GM19025 (cell line): ENCODE measurements at regions not wholly inside any gene's neighbourhood (a gene's known extent, or its start where the extent isn't known, plus 50 kb on each side); places are given as distances from the start of the nearest gene placed in this dataset.
"Not testable (repeated sequence)": the region's sequence is repeated elsewhere in the genome, so short reads cannot be mapped to it uniquely, and the experiment has no call there.

ENCODE experiments used
- ATAC-seq: cut with Tn5 transposase; IDR thresholded peaks from one replicate; pipeline ENCODE4 v1.9.1; 2021; ENCODE audit warnings: mild to moderate bottlenecking, low read depth, moderate library complexity; ENCODE audit not compliant: unreplicated experiment

DNA sequence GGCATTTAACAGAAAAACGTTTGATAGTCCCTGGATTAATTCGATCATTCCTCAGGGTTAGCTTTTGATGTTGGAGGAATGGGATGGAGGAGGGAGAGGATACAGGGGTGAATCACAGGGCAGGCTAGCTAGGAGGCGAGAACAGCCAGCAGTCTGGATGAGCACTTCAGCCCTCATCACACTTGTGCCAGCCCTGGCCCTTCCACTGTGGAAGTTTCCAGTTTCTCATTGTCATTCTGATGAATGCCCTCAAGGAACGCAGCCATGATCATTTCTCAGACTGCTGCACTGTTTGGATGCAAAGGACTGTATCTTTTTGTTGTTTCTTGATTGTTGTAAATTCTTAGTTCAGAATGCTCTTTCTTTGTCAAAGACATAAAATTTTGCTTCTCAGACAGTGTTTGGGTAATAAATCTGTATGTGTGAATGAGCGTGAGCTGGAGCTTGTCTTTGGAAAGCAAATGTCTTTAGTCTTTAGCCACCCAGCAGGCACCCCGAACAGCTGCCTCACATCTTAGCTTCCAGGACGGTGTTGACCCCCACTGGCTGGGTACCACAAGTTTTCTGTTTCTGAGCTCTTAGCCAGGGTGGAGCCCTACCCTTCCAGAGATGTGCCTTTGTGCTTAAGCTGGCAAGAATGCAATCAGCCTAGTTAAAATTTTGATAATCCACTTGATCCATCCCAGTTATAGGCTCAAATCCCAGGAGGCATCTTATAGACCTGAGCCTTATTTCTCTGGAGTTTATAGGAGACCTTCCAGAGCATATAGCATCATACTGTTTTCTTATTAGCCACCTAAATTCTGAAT, 121.1 kb downstream of the PDCD6IP start:
- no peak for ATAC-seq

- no peak for ATAC-seq
Observed at GRCh38 chr3:33920511-33920910, 122.1 kb downstream of the PDCD6IP start.

- ATAC-seq = no peak
Observed at GRCh38 chr3:33921608-33922007, 123.2 kb downstream of the PDCD6IP start.

GRCh38 chr3:33926998-33927605, 128.7 kb downstream of the PDCD6IP start:
- no peak for ATAC-seq

- no peak for ATAC-seq
Observed at GRCh38 chr3:33929813-33930212, 131.4 kb downstream of the PDCD6IP start.

GRCh38 chr3:33931512-33931911, 133.1 kb downstream of the PDCD6IP start:
- ATAC-seq = no peak

DNA sequence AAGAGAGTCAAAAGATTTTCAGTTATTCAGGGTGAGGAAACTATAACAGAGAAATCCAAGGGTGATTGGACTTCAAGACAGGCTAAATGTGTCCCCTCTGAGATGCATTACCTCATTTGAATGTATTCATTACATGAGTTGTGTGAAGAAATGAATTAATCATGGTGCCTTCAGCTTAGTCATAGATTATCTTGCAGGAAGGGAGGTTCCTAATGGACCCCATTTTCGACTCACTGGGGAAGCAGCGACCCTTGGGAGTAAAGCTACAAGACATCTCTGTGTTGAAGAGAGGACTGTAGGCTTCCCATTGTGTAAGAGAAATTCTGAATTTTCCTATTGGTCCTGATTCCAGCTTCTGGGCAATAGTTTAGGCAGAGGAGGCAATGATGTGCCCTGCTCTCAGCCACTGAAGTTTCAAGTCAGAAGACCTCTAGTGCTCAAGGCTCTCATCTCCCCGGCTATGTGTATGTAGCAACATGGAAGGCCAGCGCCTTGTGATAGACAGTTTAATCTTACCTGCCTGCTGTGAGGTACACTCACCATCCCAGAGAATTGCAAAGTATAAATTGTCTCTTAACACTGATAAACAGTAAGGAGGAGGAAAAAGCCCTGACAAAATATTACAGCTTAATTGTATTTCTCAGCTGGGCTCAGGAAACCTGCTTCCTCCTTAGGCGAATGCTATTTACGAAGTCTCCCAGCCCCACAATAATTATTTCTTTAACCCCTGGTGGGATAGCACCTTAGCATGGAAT, 133.8 kb downstream of the PDCD6IP start:
- no peak for ATAC-seq

DNA sequence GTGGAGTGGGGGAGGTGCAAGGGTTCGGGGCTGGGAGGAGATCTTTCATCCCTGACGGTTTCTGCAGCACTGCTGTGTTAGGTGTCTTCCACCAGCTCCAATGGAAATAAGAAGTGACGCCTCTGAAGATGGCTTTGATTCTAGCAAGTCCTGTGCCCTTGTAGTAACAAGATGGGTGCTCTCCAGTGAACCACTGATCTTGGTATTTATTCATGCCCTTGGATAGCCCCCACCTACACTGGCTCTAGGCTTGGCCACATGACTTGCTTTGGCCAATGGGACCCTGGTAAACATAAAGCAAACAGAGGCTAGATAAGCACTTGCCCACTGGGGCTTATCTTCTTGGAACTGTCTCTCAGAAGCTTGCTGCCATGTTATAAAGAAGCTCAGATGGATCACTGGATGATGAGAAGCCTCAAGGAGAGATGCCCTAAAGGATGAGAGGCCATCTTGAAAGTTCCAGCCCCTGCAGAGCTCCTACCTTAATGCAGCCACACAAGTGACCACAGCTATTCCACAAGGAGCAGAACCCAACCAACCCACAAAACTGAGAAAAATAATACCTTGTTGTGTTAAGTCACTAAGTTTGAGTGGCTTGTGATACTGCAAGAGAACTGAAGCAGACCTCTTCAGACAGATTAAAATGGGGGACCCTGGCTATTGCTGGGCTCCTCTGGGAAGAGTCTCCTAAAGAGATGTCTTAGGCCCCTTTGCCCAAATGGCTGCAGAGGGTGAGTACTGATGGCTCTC, 137.9 kb downstream of the PDCD6IP start:
- no peak for ATAC-seq

DNA sequence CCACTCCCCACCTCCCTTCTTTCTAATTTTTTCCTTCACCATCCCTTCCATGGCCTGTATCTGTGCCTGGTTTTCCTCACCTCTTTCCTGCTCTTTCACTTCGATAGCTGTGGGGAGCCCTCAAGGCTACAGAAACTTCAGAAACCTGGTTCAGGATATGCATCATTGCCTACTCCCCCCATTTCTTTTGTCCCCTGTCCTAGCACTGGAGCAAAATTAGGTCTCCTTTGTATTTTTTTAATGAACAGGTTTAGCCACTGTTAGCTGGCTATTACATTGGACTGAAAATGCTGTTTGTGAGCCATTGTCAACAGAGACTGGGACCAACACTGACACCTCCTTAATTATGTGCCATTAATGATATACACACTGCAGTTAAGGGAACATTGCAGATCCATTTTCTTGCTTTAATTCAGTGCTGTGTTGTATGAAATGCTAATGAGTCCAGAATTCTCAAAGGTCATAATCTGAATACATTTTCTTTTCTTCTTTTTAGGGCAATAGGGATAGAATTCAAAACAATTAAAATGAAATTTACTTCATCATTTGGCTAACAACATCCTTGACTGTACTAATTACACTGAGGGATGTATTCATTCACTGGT, 138.6 kb downstream of the PDCD6IP start:
- ATAC-seq = no peak

GRCh38 chr3:33937628-33938027, 139.2 kb downstream of the PDCD6IP start:
- no peak for ATAC-seq

GRCh38 chr3:33940149-33940548, 141.7 kb downstream of the PDCD6IP start:
- no peak for ATAC-seq

DNA sequence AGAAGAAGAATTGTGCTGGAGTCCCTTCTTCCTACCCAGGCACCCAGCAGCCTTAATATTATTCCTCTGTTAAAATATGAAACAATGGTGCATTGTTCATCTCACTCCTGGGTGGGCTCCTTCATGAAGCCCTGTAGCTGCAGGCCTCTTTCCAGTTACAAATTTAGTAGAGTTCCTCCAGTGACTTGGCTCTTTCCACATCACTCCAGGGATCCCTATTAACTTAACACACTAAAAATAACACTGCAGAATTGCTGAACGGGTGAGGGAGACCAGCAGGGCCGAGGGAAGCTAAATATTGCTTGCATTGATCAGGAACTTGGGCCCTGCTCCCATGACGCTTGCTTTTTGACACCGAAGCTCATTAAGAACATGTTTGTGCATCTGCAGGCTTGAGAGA, 142.3 kb downstream of the PDCD6IP start:
- no peak for ATAC-seq

DNA sequence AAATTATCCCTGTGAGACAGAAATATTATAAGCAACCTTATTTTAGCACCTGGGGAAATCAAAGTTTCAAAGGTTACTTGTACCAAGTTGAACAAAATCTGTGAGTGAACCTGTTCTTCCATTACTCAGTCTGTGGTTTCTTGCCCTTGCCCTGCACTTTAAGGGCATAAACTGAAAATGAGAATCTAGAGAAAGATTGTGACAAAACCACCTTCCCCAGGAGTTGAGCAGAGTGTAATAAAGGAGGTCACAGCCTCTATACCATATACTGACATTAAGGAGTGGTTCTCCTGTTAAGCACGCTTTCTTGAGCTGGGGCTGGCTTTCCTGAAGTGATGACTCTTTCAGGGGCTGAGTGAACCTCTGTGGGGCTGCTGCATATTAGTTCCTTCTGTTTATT, 143.4 kb downstream of the PDCD6IP start:
- ATAC-seq = no peak

GRCh38 chr3:33942483-33943150, 144.2 kb downstream of the PDCD6IP start:
- ATAC-seq = no peak

DNA sequence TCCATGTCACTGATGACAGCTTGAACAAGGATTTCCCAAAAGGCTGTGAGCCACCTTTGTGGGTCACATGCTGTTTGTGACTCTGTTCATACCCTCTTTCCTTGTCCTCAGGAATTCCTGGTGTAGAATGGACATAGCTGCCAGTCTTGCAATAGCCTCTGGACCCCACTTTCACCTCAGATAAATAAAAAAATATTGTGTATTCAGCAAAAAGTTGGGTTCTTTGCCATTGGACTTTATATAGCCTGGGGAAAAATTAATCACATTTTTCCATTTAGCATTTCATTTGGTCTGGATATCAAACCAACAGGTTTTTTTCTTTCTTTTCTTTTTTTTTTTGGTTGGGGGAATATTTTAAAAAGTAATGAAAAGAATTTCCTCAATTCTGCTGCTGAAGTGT, 144.8 kb downstream of the PDCD6IP start:
- ATAC-seq = no peak

GRCh38 chr3:33946612-33947011, 148.2 kb downstream of the PDCD6IP start:
- ATAC-seq = not testable (repeated sequence)

GRCh38 chr3:33947272-33948195, 149.1 kb downstream of the PDCD6IP start:
- ATAC-seq = no peak

DNA sequence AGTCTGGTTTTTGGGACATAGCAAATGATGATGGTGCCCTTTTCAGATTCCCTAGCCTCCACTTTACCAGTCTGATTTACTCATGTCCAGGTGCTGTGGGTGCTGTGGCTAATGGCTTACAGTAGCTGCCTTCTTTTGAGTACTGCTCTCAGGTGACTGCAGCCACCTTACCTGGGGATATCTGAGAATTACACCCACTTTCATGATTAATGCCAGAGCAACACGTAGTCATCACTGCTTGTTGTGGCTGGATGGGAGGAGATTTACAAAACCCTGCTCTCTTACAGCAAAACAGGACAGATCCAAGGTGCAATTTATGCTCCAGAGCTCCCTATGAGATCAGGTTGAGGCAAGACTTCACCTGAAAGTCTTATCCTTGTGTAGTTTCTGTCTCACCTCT, 150.6 kb downstream of the PDCD6IP start:
- ATAC-seq = no peak

- ATAC-seq = no peak
Observed at GRCh38 chr3:33954956-33955355, 156.5 kb downstream of the PDCD6IP start.
